ENCODE measurements at regions not wholly inside any gene's neighbourhood (a gene's known extent, or its start where the extent isn't known, plus 50 kb on each side); places are given as distances from the start of the nearest gene placed in this dataset.

DNA sequence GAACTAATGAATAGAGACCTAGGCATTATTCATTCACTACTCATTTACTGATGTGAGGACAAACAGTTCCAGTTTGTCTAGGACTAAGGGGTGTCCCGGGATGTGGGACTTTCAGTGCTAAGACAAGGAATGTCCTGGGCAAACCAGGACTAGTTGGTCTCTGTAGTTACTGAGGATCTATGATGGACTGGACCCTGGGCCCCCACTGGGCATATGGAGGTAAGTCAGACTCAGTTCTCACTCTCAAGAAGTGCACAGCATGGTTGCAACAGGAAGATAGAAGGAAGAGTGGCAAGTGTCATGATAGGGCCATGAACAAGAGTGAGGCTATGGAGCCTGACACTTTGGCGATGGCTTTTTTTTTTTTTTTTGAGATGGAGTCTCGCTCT is 128.2 kb downstream of the MYCN start:
- TF ChIP-seq, protein P1, sequence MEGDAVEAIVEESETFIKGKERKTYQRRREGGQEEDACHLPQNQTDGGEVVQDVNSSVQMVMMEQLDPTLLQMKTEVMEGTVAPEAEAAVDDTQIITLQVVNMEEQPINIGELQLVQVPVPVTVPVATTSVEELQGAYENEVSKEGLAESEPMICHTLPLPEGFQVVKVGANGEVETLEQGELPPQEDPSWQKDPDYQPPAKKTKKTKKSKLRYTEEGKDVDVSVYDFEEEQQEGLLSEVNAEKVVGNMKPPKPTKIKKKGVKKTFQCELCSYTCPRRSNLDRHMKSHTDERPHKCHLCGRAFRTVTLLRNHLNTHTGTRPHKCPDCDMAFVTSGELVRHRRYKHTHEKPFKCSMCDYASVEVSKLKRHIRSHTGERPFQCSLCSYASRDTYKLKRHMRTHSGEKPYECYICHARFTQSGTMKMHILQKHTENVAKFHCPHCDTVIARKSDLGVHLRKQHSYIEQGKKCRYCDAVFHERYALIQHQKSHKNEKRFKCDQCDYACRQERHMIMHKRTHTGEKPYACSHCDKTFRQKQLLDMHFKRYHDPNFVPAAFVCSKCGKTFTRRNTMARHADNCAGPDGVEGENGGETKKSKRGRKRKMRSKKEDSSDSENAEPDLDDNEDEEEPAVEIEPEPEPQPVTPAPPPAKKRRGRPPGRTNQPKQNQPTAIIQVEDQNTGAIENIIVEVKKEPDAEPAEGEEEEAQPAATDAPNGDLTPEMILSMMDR (IDR thresholded peaks at IDR 0.05) = no peak
- TF ChIP-seq EZH2 (IDR thresholded peaks at IDR 0.05; ENCODE audit: borderline replicate concordance, insufficient read depth, low read depth, low read length, poor library complexity, severe bottlenecking) = no peak

All from B cell (primary cell).